ENCODE measurements at regions not wholly inside any gene's neighbourhood (a gene's known extent, or its start where the extent isn't known, plus 50 kb on each side); places are given as distances from the start of the nearest gene placed in this dataset.
"Not testable (repeated sequence)": the region's sequence is repeated elsewhere in the genome, so short reads cannot be mapped to it uniquely, and the experiment has no call there.

- TF ChIP-seq CTCF, POLR2A (IDR thresholded peaks at IDR 0.05): not testable (repeated sequence)
Observed at GRCh38 chr1:224001757-224002156, 112.2 kb upstream of the FBXO28 start.

Data from Peyer's patch (tissue), 4 donors.